CD14-positive monocyte (primary cell): ENCODE measurements at regions not wholly inside any gene's neighbourhood (a gene's known extent, or its start where the extent isn't known, plus 50 kb on each side); places are given as distances from the start of the nearest gene placed in this dataset.

ENCODE experiments used
- DNase-seq, 3 donors: peaks; one replicate each; pipeline ENCODE4 v3.0.0-alpha.2; 2011 to 2022
- H2AFZ ChIP-seq: 2 replicates; pipeline ENCODE4 v1.6.0; 2012; ENCODE audit warnings: mild to moderate bottlenecking, low read depth, low read length, inconsistent platforms; ENCODE audit not compliant: insufficient read depth, poor library complexity, severe bottlenecking
- H3K27ac ChIP-seq, 2 donors: 1 replicate in 1 of 2; 2 replicates in 1 of 2; pipeline ENCODE4 v1.5.1; 2012 to 2013; ENCODE audit warnings: low read length in 2 of 2, control low read depth in 1 of 2, inconsistent platforms in 1 of 2, low read depth in 1 of 2, mild to moderate bottlenecking in 1 of 2
- H3K27me3 ChIP-seq, 2 donors: one replicate each; pipeline versions ENCODE4 v1.6.0 to v1.6.1; 2011 to 2013; ENCODE audit warnings: low read length in 2 of 2; ENCODE audit not compliant: control insufficient read depth in 2 of 2, insufficient read depth in 2 of 2
- H3K36me3 ChIP-seq, 2 donors: replicated peaks in 1 of 2; 1 replicate in 1 of 2; 2 replicates in 1 of 2; pipeline versions ENCODE4 v1.5.1 to v1.6.1; 2012 to 2013; ENCODE audit warnings: low read length in 2 of 2, control low read depth in 1 of 2, inconsistent platforms in 1 of 2, mild to moderate bottlenecking in 1 of 2; ENCODE audit not compliant: insufficient read depth in 2 of 2, control insufficient read depth in 1 of 2
- H3K4me1 ChIP-seq, 2 donors: 1 replicate in 1 of 2; 2 replicates in 1 of 2; pipeline versions ENCODE4 v1.5.1 to v1.6.1; 2012 to 2013; ENCODE audit warnings: low read length in 2 of 2, control low read depth in 1 of 2, inconsistent platforms in 1 of 2, mild to moderate bottlenecking in 1 of 2, moderate library complexity in 1 of 2; ENCODE audit not compliant: insufficient read depth in 2 of 2, control insufficient read depth in 1 of 2
- H3K4me2 ChIP-seq: replicated peaks from 2 replicates; pipeline ENCODE3; 2012; ENCODE audit warnings: low read length, moderate library complexity, mild to moderate bottlenecking; ENCODE audit not compliant: poor library complexity, severe bottlenecking; ENCODE audit errors: extremely low read depth
- H3K4me3 ChIP-seq, 3 experiments: fragments of 200-600 bp in 1 of 3; sonication (generic) in 1 of 3; replicated peaks in 1 of 3; 1 replicate in 2 of 3; 2 replicates in 1 of 3; pipeline ENCODE4 v1.5.1; 2011 to 2013; ENCODE audit warnings: low read length in 3 of 3, mild to moderate bottlenecking in 3 of 3, control low read depth in 2 of 3, low read depth in 2 of 3, inconsistent platforms in 1 of 3, moderate library complexity in 1 of 3
- H3K79me2 ChIP-seq: 2 replicates; pipeline ENCODE4 v1.6.0; 2012; ENCODE audit warnings: mild to moderate bottlenecking, control low read depth, inconsistent platforms, low read length, moderate library complexity; ENCODE audit not compliant: insufficient read depth
- H3K9ac ChIP-seq: 2 replicates; pipeline ENCODE4 v1.6.0; 2017; ENCODE audit warnings: low read length, mild to moderate bottlenecking; ENCODE audit not compliant: insufficient read depth, poor library complexity, severe bottlenecking
- H3K9me3 ChIP-seq, 2 donors: replicated peaks in 1 of 2; 1 replicate in 1 of 2; 2 replicates in 1 of 2; pipeline versions ENCODE4 v1.5.1 to v1.6.1; 2012 to 2013; ENCODE audit warnings: low read length in 2 of 2, control low read depth in 1 of 2; ENCODE audit not compliant: control insufficient read depth in 1 of 2, insufficient read depth in 1 of 2
- H4K20me1 ChIP-seq: 2 replicates; pipeline ENCODE4 v1.6.0; 2012; ENCODE audit warnings: mild to moderate bottlenecking, low read length, control low read depth, moderate library complexity; ENCODE audit not compliant: insufficient read depth
- H3K27ac Mint-ChIP-seq, 7 donors: one replicate each; pipeline ENCODE4 v1.8.0; 2020; ENCODE audit warnings: mild to moderate bottlenecking in 7 of 7, mixed read lengths in 7 of 7, moderate library complexity in 6 of 7, inconsistent platforms in 2 of 7
- H3K27me3 Mint-ChIP-seq, 3 donors: one replicate each; pipeline ENCODE4 v1.8.0; 2021 to 2022; ENCODE audit warnings: low read depth in 3 of 3, mild to moderate bottlenecking in 3 of 3, mixed read lengths in 3 of 3, moderate library complexity in 3 of 3, inconsistent platforms in 1 of 3
- H3K36me3 Mint-ChIP-seq, 2 donors: one replicate each; pipeline ENCODE4 v1.8.0; 2020; ENCODE audit warnings: mixed read lengths in 2 of 2, inconsistent platforms in 1 of 2, mild to moderate bottlenecking in 1 of 2
- H3K4me1 Mint-ChIP-seq: one replicate; pipeline ENCODE4 v1.8.0; 2020; ENCODE audit warnings: mild to moderate bottlenecking, mixed read lengths
- H3K4me3 Mint-ChIP-seq, 2 donors: one replicate each; pipeline ENCODE4 v1.8.0; 2020; ENCODE audit warnings: mild to moderate bottlenecking in 2 of 2, mixed read lengths in 2 of 2, moderate library complexity in 1 of 2
- H3K9me3 Mint-ChIP-seq, 7 donors: one replicate each; pipeline ENCODE4 v1.8.0; 2020 to 2022; ENCODE audit warnings: mixed read lengths in 7 of 7, mild to moderate bottlenecking in 6 of 7, moderate library complexity in 6 of 7, inconsistent platforms in 2 of 7
- WGBS: methylation state at CpG from one replicate; pipeline ENCODE4 v1.1.5; 2013; ENCODE audit warnings: missing lambda C conversion rate; ENCODE audit not compliant: insufficient coverage; 5-methylcytosine and 5-hydroxymethylcytosine counted together
- intact Hi-C, 2 donors: fragments of 100-400 bp; cut with micrococcal nuclease; formaldehyde crosslinking; loops; one replicate each; pipeline versions ENCODE4 v1.15.0 to v1.15.1; 2023
- TF ChIP-seq, protein P1 (sequence below): fragments of 200-600 bp; IDR thresholded peaks from one replicate; pipeline ENCODE4 v1.8.0; 2022; ENCODE audit warnings: antibody characterized with exemption, mild to moderate bottlenecking

DNA sequence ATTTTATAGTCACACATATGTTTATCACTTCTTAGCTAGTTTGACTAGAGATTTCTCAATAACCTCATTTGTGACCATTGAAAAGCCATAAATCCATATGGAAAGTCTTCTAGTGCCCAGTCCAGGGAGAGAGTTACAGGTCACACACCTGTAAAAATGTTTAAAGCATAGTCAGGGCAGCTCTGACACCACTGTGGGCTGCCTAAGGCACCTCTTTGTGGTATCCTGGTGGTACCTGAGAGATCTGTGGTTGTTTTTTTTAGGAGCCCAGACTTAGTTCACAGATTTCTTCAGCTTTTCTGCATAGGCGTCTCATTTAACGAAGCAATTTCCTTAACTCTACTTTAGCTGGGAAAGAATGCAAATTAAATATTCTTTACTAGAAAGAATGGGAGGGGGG, 186.6 kb downstream of the CENPW start:
- no peaks in the 10 kb centered on the region for H3K27me3 ChIP-seq
- H3K27ac ChIP-seq, result no peak overlapping the region
- DNase-seq, result no peak
- Mint-ChIP-seq H3K27ac (no peak overlapping the region), H3K4me3 (no peak overlapping the region), H3K9me3 (no peaks in the 10 kb centered on the region), H3K36me3 (no peaks in the 10 kb centered on the region), H3K27me3 (peaks cover 2 to 4% (median 2%) of the 10 kb centered on the region in 3 donors), H3K4me1 (no peaks in the 10 kb centered on the region)
- no peaks in the 10 kb centered on the region for H3K36me3 ChIP-seq
- no peaks in the 10 kb centered on the region for H3K9me3 ChIP-seq
- TF ChIP-seq, protein P1, sequence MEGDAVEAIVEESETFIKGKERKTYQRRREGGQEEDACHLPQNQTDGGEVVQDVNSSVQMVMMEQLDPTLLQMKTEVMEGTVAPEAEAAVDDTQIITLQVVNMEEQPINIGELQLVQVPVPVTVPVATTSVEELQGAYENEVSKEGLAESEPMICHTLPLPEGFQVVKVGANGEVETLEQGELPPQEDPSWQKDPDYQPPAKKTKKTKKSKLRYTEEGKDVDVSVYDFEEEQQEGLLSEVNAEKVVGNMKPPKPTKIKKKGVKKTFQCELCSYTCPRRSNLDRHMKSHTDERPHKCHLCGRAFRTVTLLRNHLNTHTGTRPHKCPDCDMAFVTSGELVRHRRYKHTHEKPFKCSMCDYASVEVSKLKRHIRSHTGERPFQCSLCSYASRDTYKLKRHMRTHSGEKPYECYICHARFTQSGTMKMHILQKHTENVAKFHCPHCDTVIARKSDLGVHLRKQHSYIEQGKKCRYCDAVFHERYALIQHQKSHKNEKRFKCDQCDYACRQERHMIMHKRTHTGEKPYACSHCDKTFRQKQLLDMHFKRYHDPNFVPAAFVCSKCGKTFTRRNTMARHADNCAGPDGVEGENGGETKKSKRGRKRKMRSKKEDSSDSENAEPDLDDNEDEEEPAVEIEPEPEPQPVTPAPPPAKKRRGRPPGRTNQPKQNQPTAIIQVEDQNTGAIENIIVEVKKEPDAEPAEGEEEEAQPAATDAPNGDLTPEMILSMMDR, result no peak
- H4K20me1 ChIP-seq, result no peaks in the 10 kb centered on the region
- H3K4me2 ChIP-seq, result no peak overlapping the region
- H3K4me3 ChIP-seq, result no peak overlapping the region
- WGBS, result no CpG with 5 or more reads among the region's 2 CpGs
- intact Hi-C loops, result no loop called here
- no peaks in the 10 kb centered on the region for H3K79me2 ChIP-seq
- H3K9ac ChIP-seq, result no peak overlapping the region
- H3K4me1 ChIP-seq, result no peaks in the 10 kb centered on the region
- H2AFZ ChIP-seq, result no peak overlapping the region

DNA sequence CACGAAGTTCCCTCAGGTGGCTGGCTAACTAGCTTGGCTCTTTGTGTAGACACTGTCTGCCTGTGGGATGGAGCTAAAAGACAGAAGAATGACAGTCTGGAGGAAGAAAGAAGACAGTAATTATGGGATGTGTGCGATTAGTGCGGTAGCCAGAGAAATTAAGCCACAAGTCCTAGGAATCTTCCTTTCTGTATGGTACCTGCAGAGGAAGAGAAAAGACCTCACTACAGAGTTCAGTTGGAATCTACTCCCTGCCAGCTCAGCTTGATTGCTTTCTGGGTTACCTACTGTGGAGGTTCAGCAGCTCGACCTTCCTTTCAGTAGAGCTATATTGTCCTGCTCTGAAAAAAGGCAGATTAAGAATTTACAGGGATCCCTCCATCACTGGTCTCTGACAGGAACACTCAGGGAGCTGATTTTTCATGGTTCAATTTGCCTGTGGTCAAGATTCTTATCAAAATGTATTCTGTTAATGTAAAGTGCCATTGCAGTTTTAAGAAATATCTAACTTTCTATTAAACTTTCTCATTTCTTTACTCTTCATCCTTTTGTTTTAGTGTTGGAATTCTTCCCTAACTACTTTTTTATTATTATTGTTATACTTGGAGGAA, 187.2 kb downstream of the CENPW start:
- no peaks in the 10 kb centered on the region for H4K20me1 ChIP-seq
- TF ChIP-seq, protein P1, result no peak
- no peak overlapping the region for H3K4me2 ChIP-seq
- H2AFZ ChIP-seq, result no peak overlapping the region
- no peak overlapping the region for H3K9ac ChIP-seq
- no peaks in the 10 kb centered on the region for H3K4me1 Mint-ChIP-seq
- H3K4me1 ChIP-seq, result no peaks in the 10 kb centered on the region
- no peaks in the 10 kb centered on the region for H3K79me2 ChIP-seq
- H3K36me3 ChIP-seq, result no peaks in the 10 kb centered on the region
- no peak overlapping the region for H3K27ac Mint-ChIP-seq
- peaks cover 2 to 4% (median 2%) of the 10 kb centered on the region in 3 donors for H3K27me3 Mint-ChIP-seq
- no peak for DNase-seq
- no peak overlapping the region for H3K4me3 ChIP-seq
- intact Hi-C loops, result no loop called here
- H3K9me3 Mint-ChIP-seq, result no peaks in the 10 kb centered on the region
- no peaks in the 10 kb centered on the region for H3K27me3 ChIP-seq
- no peaks in the 10 kb centered on the region for H3K36me3 Mint-ChIP-seq
- no peak overlapping the region for H3K27ac ChIP-seq
- no peaks in the 10 kb centered on the region for H3K9me3 ChIP-seq
- H3K4me3 Mint-ChIP-seq, result no peak overlapping the region
- 73% methylated on average over 2 of the region's 4 CpGs for WGBS
